B cell (primary cell): ENCODE measurements at regions not wholly inside any gene's neighbourhood (a gene's known extent, or its start where the extent isn't known, plus 50 kb on each side); places are given as distances from the start of the nearest gene placed in this dataset.

ENCODE experiments used
- ATAC-seq: fragments of 200-7000 bp; cut with Tn5 transposase; one replicate; pipeline ENCODE4 v1.10.0; 2021; ENCODE audit warnings: low read depth, mild to moderate bottlenecking, moderate number of reproducible peaks, moderate library complexity
- CTCF ChIA-PET: fragments of 350-600 bp; sonication (Branson Sonifier 250); formaldehyde crosslinking; loops from one replicate; lab custom pipeline; 2021; ENCODE audit warnings: antibody characterized with exemption, inconsistent platforms; lab: Charles Lee
- POLR2A ChIA-PET: fragments of 350-600 bp; sonication (Branson Sonifier 250); formaldehyde crosslinking; loops from one replicate; lab custom pipeline; 2021; ENCODE audit warnings: antibody characterized with exemption; lab: Charles Lee
- DNase-seq: peaks from one replicate; pipeline ENCODE4 v3.0.0; 2013
- H2AFZ ChIP-seq: 2 replicates; pipeline ENCODE4 v1.6.1; 2012; ENCODE audit warnings: mild to moderate bottlenecking, low read depth, low read length; ENCODE audit not compliant: insufficient read depth, poor library complexity, severe bottlenecking
- H3K27ac ChIP-seq, 2 donors: 1 replicate in 1 of 2; 2 replicates in 1 of 2; pipeline ENCODE4 v1.5.1; 2012 to 2013; ENCODE audit warnings: low read length in 2 of 2, mild to moderate bottlenecking in 2 of 2, moderate library complexity in 1 of 2
- H3K27me3 ChIP-seq, 4 experiments: fragments of 200-600 bp in 1 of 4; sonication (generic) in 1 of 4; replicated peaks in 1 of 4; 1 replicate in 2 of 4; 2 replicates in 2 of 4; pipeline versions ENCODE4 v1.6.1 to v1.7.0; 2013 to 2016; ENCODE audit warnings: low read length in 3 of 4, mild to moderate bottlenecking in 2 of 4, mixed read lengths in 1 of 4, moderate library complexity in 1 of 4; ENCODE audit not compliant: insufficient read depth in 4 of 4, control insufficient read depth in 3 of 4; ENCODE audit errors: control extremely low read depth in 1 of 4
- H3K36me3 ChIP-seq, 2 experiments: replicated peaks in 1 of 2; 1 replicate in 1 of 2; 2 replicates in 1 of 2; pipeline versions ENCODE4 v1.6.1 to v1.7.1; 2013; ENCODE audit warnings: low read length in 1 of 2; ENCODE audit not compliant: insufficient read depth in 2 of 2, control insufficient read depth in 1 of 2; ENCODE audit errors: control extremely low read depth in 1 of 2, extremely low read depth in 1 of 2
- H3K4me1 ChIP-seq, 2 donors: fragments of 200-600 bp in 1 of 2; sonication (generic) in 1 of 2; 1 replicate in 1 of 2; 2 replicates in 1 of 2; pipeline versions ENCODE4 v1.5.1 to v1.6.1; 2013 to 2017; ENCODE audit warnings: low read length in 2 of 2; ENCODE audit not compliant: control insufficient read depth in 2 of 2, insufficient read depth in 2 of 2
- H3K4me2 ChIP-seq: replicated peaks from 2 replicates; pipeline ENCODE3; 2012; ENCODE audit warnings: mild to moderate bottlenecking, low read depth, low read length; ENCODE audit not compliant: poor library complexity, severe bottlenecking
- H3K4me3 ChIP-seq, 5 experiments: fragments of 200-600 bp in 1 of 5; sonication (generic) in 1 of 5; 1 replicate in 3 of 5; 2 replicates in 2 of 5; pipeline versions ENCODE4 v1.5.1 to v1.7.0; 2011 to 2016; ENCODE audit warnings: low read length in 4 of 5, mild to moderate bottlenecking in 4 of 5, low read depth in 2 of 5, control low read depth in 1 of 5, moderate library complexity in 1 of 5; ENCODE audit not compliant: insufficient read depth in 1 of 5; ENCODE audit errors: control extremely low read depth in 1 of 5, extremely low read depth in 1 of 5
- H3K79me2 ChIP-seq: fragments of 200-600 bp; sonication (generic); one replicate; pipeline ENCODE4 v1.6.0; 2016; ENCODE audit warnings: low read length; ENCODE audit not compliant: control insufficient read depth, insufficient read depth
- H3K9ac ChIP-seq: fragments of 200-600 bp; sonication (generic); 2 replicates; pipeline ENCODE4 v1.6.1; 2017; ENCODE audit warnings: mild to moderate bottlenecking, low read length, moderate library complexity
- H3K9me3 ChIP-seq, 3 donors: one replicate each; pipeline versions ENCODE4 v1.6.1 to v1.7.1; 2013; ENCODE audit warnings: low read length in 2 of 3; ENCODE audit not compliant: control insufficient read depth in 2 of 3, insufficient read depth in 1 of 3; ENCODE audit errors: control extremely low read depth in 1 of 3
- H4K20me1 ChIP-seq: 2 replicates; pipeline ENCODE4 v1.6.0; 2012; ENCODE audit warnings: mild to moderate bottlenecking, low read length; ENCODE audit not compliant: insufficient read depth, control insufficient read depth, poor library complexity, severe bottlenecking
- H3K27ac Mint-ChIP-seq: one replicate; pipeline ENCODE4 v1.8.0; 2021; ENCODE audit warnings: mixed read lengths
- H3K27me3 Mint-ChIP-seq: one replicate; pipeline ENCODE4 v1.8.0; 2021; ENCODE audit warnings: mixed read lengths
- H3K4me1 Mint-ChIP-seq: one replicate; pipeline ENCODE4 v1.8.0; 2021; ENCODE audit warnings: mixed read lengths
- H3K4me3 Mint-ChIP-seq: one replicate; pipeline ENCODE4 v1.8.0; 2021; ENCODE audit warnings: mixed read lengths
- H3K9me3 Mint-ChIP-seq: one replicate; pipeline ENCODE4 v1.8.0; 2022; ENCODE audit warnings: mixed read lengths; ENCODE audit not compliant: insufficient read depth
- EZH2 ChIP-seq: IDR thresholded peaks from 2 replicates; pipeline ENCODE4 v1.6.1; 2012; ENCODE audit warnings: borderline replicate concordance, low read depth, mild to moderate bottlenecking, moderate library complexity, low read length; ENCODE audit not compliant: insufficient read depth, poor library complexity, severe bottlenecking
- WGBS: methylation state at CpG from one replicate; pipeline ENCODE4 v1.1.5; 2013; ENCODE audit warnings: missing lambda C conversion rate; ENCODE audit not compliant: insufficient coverage; 5-methylcytosine and 5-hydroxymethylcytosine counted together
- intact Hi-C: fragments of 100-400 bp; cut with micrococcal nuclease; formaldehyde crosslinking; loops from one replicate; pipeline ENCODE4 v1.10.0; 2022
- TF ChIP-seq, protein P1 (sequence below): fragments of 200-600 bp; IDR thresholded peaks from one replicate; pipeline ENCODE4 v1.8.0; 2022; ENCODE audit warnings: antibody characterized with exemption, mild to moderate bottlenecking

DNA sequence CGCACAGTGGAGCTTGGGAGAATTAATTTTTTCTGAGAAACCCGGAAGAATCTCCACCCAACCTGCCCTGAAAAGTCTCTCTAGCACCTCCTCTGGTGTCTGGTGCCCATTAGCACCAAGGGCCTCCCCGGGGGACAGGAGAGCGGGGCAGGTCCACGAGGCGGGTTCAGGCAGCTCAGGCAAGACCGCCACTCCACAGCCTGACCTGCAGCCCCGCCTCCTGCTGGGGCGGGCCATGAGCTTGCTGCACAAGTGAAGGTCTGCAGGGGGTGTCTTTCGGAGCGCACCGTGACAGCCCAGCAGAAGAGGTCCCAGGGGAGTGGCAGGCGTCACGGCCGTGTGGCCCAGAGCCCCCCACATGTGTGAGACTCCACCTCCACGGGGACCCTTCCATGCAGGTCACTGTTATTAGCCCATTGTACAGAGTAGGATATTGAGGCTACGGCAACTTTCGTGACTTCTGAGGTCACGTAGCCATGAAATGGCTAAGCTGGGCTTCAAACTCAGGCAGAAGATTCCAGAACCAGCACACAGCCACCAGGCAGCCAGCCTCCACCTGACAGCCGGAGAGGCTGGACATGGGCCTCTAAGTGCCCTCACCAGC is 63.9 kb upstream of the SLCO4A1 start:
- peak; percentile 22 for DNase-seq
- no peaks in the 10 kb centered on the region for H3K36me3 ChIP-seq
- WGBS = 56% methylated on average over 20 of the region's 20 CpGs
- no peak overlapping the region for H3K4me2 ChIP-seq
- no peaks in the 10 kb centered on the region for H3K79me2 ChIP-seq
- Mint-ChIP-seq H3K4me3 (no peak overlapping the region), H3K4me1 (peaks cover 2% of the 10 kb centered on the region), H3K9me3 (no peaks in the 10 kb centered on the region), H3K27ac (no peak overlapping the region), H3K27me3 (peaks cover 61% of the 10 kb centered on the region)
- peaks cover 0 to 3% (median 0%) of the 10 kb centered on the region in 3 donors for H3K9me3 ChIP-seq
- peaks cover 0 to 58% (median 10%) of the 10 kb centered on the region in 4 experiments for H3K27me3 ChIP-seq
- TF ChIP-seq, protein P1, sequence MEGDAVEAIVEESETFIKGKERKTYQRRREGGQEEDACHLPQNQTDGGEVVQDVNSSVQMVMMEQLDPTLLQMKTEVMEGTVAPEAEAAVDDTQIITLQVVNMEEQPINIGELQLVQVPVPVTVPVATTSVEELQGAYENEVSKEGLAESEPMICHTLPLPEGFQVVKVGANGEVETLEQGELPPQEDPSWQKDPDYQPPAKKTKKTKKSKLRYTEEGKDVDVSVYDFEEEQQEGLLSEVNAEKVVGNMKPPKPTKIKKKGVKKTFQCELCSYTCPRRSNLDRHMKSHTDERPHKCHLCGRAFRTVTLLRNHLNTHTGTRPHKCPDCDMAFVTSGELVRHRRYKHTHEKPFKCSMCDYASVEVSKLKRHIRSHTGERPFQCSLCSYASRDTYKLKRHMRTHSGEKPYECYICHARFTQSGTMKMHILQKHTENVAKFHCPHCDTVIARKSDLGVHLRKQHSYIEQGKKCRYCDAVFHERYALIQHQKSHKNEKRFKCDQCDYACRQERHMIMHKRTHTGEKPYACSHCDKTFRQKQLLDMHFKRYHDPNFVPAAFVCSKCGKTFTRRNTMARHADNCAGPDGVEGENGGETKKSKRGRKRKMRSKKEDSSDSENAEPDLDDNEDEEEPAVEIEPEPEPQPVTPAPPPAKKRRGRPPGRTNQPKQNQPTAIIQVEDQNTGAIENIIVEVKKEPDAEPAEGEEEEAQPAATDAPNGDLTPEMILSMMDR = no peak
- no peak for TF ChIP-seq EZH2
- H3K4me1 ChIP-seq = no peaks in the 10 kb centered on the region
- ChIA-PET CTCF (interaction anchor here (0.6 to 1.2 kb wide), 2 partner anchors 39 to 46 kb away, joined by 3 read pairs; no protein-coding TSS in a partner anchor), POLR2A (no interaction called here)
- no peak overlapping the region for H3K9ac ChIP-seq
- H3K4me3 ChIP-seq = no peak overlapping the region
- H3K27ac ChIP-seq = no peak overlapping the region
- intact Hi-C loops = no loop called here
- H2AFZ ChIP-seq = no peak overlapping the region
- ATAC-seq = no peak
- H4K20me1 ChIP-seq = no peaks in the 10 kb centered on the region

DNA sequence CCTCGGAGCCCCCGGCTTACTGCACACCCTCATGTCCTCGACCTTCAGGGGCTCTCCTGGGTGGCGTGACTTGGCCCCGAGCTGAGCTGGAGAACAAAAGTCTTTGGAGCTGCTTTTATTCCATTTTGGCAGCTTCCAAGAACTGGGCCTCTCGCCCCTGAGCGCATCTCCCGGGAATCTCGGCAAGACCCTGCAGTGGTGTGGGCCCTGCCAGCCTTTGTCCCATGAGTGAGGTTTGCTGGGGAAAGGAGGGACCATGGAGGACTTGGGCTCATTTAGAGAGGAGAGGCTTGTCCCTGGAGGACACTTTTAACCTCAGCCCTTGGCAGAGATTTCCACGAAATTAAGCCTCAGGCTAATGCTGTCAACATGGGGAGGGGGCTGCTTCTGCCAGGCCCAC is 62.3 kb upstream of the SLCO4A1 start:
- POLR2A ChIA-PET = no interaction called here
- no peaks in the 10 kb centered on the region for H4K20me1 ChIP-seq
- TF ChIP-seq, protein P1 = no peak
- no peak for TF ChIP-seq EZH2
- WGBS = 48% methylated on average over 7 of the region's 10 CpGs
- H3K27me3 ChIP-seq = peaks cover 0 to 64% (median 10%) of the 10 kb centered on the region in 4 experiments
- H3K4me2 ChIP-seq = no peak overlapping the region
- no peaks in the 10 kb centered on the region for H3K79me2 ChIP-seq
- CTCF ChIA-PET = no interaction called here
- Mint-ChIP-seq H3K27ac (no peak overlapping the region), H3K27me3 (peaks cover 56% of the 10 kb centered on the region), H3K4me3 (no peak overlapping the region), H3K9me3 (no peaks in the 10 kb centered on the region), H3K4me1 (peaks cover 3% of the 10 kb centered on the region)
- no peaks in the 10 kb centered on the region for H3K36me3 ChIP-seq
- H3K9ac ChIP-seq = no peak overlapping the region
- intact Hi-C loops = no loop called here
- no peaks in the 10 kb centered on the region for H3K4me1 ChIP-seq
- ATAC-seq (no peak), DNase-seq (no peak)
- no peak overlapping the region for H3K27ac ChIP-seq
- no peak overlapping the region for H3K4me3 ChIP-seq
- H3K9me3 ChIP-seq = peaks cover 0 to 3% (median 0%) of the 10 kb centered on the region in 3 donors
- H2AFZ ChIP-seq = no peak overlapping the region
